ENCODE measurements at regions not wholly inside any gene's neighbourhood (a gene's known extent, or its start where the extent isn't known, plus 50 kb on each side); places are given as distances from the start of the nearest gene placed in this dataset.

GRCh38 chr18:40412410-40412809, 1542.6 kb upstream of the PIK3C3 start:
- Histone ChIP-seq H3K4me2 (no peak overlapping the region), H4K20me1 (no peaks in the 10 kb centered on the region), H3K27me3 (no peaks in the 10 kb centered on the region), H3K9me3 (no peaks in the 10 kb centered on the region), H3K4me3 (no peak overlapping the region), H3K36me3 (no peaks in the 10 kb centered on the region), H3K9ac (no peak overlapping the region), H3K4me1 (peaks cover 9% of the 10 kb centered on the region), H3K27ac (no peak overlapping the region)
- no peak for TF ChIP-seq Cebpa-rat (IDR thresholded peaks at IDR 0.05)

GRCh38 chr18:40407909-40408308, 1547.1 kb upstream of the PIK3C3 start:
- no peaks in the 10 kb centered on the region for H3K4me1 ChIP-seq
- H3K9ac ChIP-seq: no peak overlapping the region
- H3K36me3 ChIP-seq: no peaks in the 10 kb centered on the region
- no peaks in the 10 kb centered on the region for H4K20me1 ChIP-seq
- H3K27ac ChIP-seq: no peak overlapping the region
- H3K9me3 ChIP-seq: no peaks in the 10 kb centered on the region
- no peak for TF ChIP-seq Cebpa-rat (IDR thresholded peaks at IDR 0.05)
- H3K27me3 ChIP-seq: no peaks in the 10 kb centered on the region
- H3K4me3 ChIP-seq: no peak overlapping the region
- H3K4me2 ChIP-seq: no peak overlapping the region

GRCh38 chr18:40404284-40404683, 1550.8 kb upstream of the PIK3C3 start:
- Histone ChIP-seq H3K9ac (no peak overlapping the region), H3K27ac (no peak overlapping the region), H4K20me1 (no peaks in the 10 kb centered on the region), H3K4me3 (no peak overlapping the region), H3K9me3 (no peaks in the 10 kb centered on the region), H3K36me3 (no peaks in the 10 kb centered on the region), H3K27me3 (no peaks in the 10 kb centered on the region), H3K4me1 (no peaks in the 10 kb centered on the region), H3K4me2 (no peak overlapping the region)
- TF ChIP-seq Cebpa-rat (IDR thresholded peaks at IDR 0.05): no peak

- H3K9me3 ChIP-seq: no peaks in the 10 kb centered on the region
- H3K4me1 ChIP-seq: no peaks in the 10 kb centered on the region
- H3K4me2 ChIP-seq: no peak overlapping the region
- TF ChIP-seq Cebpa-rat (IDR thresholded peaks at IDR 0.05): no peak
- H3K27ac ChIP-seq: no peak overlapping the region
- no peaks in the 10 kb centered on the region for H3K36me3 ChIP-seq
- no peak overlapping the region for H3K4me3 ChIP-seq
- no peaks in the 10 kb centered on the region for H3K27me3 ChIP-seq
- H4K20me1 ChIP-seq: no peaks in the 10 kb centered on the region
- no peak overlapping the region for H3K9ac ChIP-seq
Measured at GRCh38 chr18:40402052-40402451, 1553.0 kb upstream of the PIK3C3 start.

GRCh38 chr18:40388121-40388520, 1566.9 kb upstream of the PIK3C3 start:
- H3K36me3 ChIP-seq: no peaks in the 10 kb centered on the region
- no peak overlapping the region for H3K4me3 ChIP-seq
- H3K9ac ChIP-seq: no peak overlapping the region
- no peak for TF ChIP-seq Cebpa-rat (IDR thresholded peaks at IDR 0.05)
- no peaks in the 10 kb centered on the region for H3K4me1 ChIP-seq
- no peak overlapping the region for H3K27ac ChIP-seq
- no peak overlapping the region for H3K4me2 ChIP-seq
- no peaks in the 10 kb centered on the region for H4K20me1 ChIP-seq
- H3K9me3 ChIP-seq: no peaks in the 10 kb centered on the region
- no peaks in the 10 kb centered on the region for H3K27me3 ChIP-seq

- Histone ChIP-seq H3K27me3 (no peaks in the 10 kb centered on the region), H3K36me3 (no peaks in the 10 kb centered on the region), H3K4me3 (no peak overlapping the region), H3K4me1 (no peaks in the 10 kb centered on the region), H3K9me3 (no peaks in the 10 kb centered on the region), H3K4me2 (no peak overlapping the region), H3K9ac (no peak overlapping the region), H3K27ac (no peak overlapping the region), H4K20me1 (no peaks in the 10 kb centered on the region)
- TF ChIP-seq Cebpa-rat (IDR thresholded peaks at IDR 0.05): no peak
Measured at GRCh38 chr18:40387130-40387787, 1567.8 kb upstream of the PIK3C3 start.

- TF ChIP-seq Cebpa-rat (IDR thresholded peaks at IDR 0.05): no peak
Measured at GRCh38 chr18:40382197-40382596, 1572.8 kb upstream of the PIK3C3 start.

GRCh38 chr18:40380686-40381439, 1574.2 kb upstream of the PIK3C3 start:
- Histone ChIP-seq H3K4me1 (no peaks in the 10 kb centered on the region), H3K9ac (no peak overlapping the region), H3K4me2 (no peak overlapping the region), H3K27me3 (no peaks in the 10 kb centered on the region), H4K20me1 (no peaks in the 10 kb centered on the region), H3K27ac (no peak overlapping the region), H3K36me3 (no peaks in the 10 kb centered on the region), H3K4me3 (no peak overlapping the region), H3K9me3 (no peaks in the 10 kb centered on the region)
- TF ChIP-seq Cebpa-rat (IDR thresholded peaks at IDR 0.05): no peak

More at GRCh38 chr18:40382197-40382596, 1572.8 kb upstream of the PIK3C3 start:
- Histone ChIP-seq H3K9ac (no peak overlapping the region), H3K4me2 (no peak overlapping the region), H3K4me1 (no peaks in the 10 kb centered on the region), H3K9me3 (no peaks in the 10 kb centered on the region), H3K27ac (no peak overlapping the region), H3K4me3 (no peak overlapping the region), H3K27me3 (no peaks in the 10 kb centered on the region), H4K20me1 (no peaks in the 10 kb centered on the region), H3K36me3 (no peaks in the 10 kb centered on the region)

GRCh38 chr18:40375837-40376236, 1579.2 kb upstream of the PIK3C3 start:
- H3K9ac ChIP-seq: no peak overlapping the region
- TF ChIP-seq Cebpa-rat (IDR thresholded peaks at IDR 0.05): no peak
- no peaks in the 10 kb centered on the region for H3K27me3 ChIP-seq
- no peaks in the 10 kb centered on the region for H3K9me3 ChIP-seq
- no peak overlapping the region for H3K4me2 ChIP-seq
- no peak overlapping the region for H3K27ac ChIP-seq
- H3K4me1 ChIP-seq: no peaks in the 10 kb centered on the region
- H3K36me3 ChIP-seq: no peaks in the 10 kb centered on the region
- no peak overlapping the region for H3K4me3 ChIP-seq
- no peaks in the 10 kb centered on the region for H4K20me1 ChIP-seq

GRCh38 chr18:40371673-40372072, 1583.4 kb upstream of the PIK3C3 start:
- TF ChIP-seq Cebpa-rat (IDR thresholded peaks at IDR 0.05): no peak
- no peak overlapping the region for H3K27ac ChIP-seq
- no peak overlapping the region for H3K9ac ChIP-seq
- H3K36me3 ChIP-seq: no peaks in the 10 kb centered on the region
- H3K4me2 ChIP-seq: no peak overlapping the region
- no peaks in the 10 kb centered on the region for H3K4me1 ChIP-seq
- H3K9me3 ChIP-seq: no peaks in the 10 kb centered on the region
- no peak overlapping the region for H3K4me3 ChIP-seq
- H3K27me3 ChIP-seq: no peaks in the 10 kb centered on the region
- no peaks in the 10 kb centered on the region for H4K20me1 ChIP-seq
